ENCODE measurements at regions not wholly inside any gene's neighbourhood (a gene's known extent, or its start where the extent isn't known, plus 50 kb on each side); places are given as distances from the start of the nearest gene placed in this dataset.
"Not testable (repeated sequence)": the region's sequence is repeated elsewhere in the genome, so short reads cannot be mapped to it uniquely, and the experiment has no call there.

DNA sequence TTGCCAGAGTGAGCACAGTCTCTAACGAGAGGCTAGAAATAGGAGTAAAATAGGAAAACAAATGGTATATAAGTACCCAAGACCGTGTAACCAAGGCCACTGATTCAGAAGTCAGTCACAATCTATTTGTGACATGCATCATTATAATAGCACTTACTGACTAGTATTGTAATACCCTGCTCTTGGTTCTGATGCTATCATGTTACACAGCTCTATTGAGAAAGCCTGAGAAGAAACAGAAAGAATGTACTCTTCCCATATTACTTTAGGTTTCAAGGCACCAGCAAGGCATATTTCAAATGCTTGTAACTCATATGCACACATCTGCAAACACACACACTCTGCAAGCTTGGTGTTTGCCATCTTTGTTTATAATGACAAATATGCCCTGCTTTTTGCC, 746.4 kb downstream of the SLC4A3 start:
- DNase-seq, result peak; percentile 7

DNA sequence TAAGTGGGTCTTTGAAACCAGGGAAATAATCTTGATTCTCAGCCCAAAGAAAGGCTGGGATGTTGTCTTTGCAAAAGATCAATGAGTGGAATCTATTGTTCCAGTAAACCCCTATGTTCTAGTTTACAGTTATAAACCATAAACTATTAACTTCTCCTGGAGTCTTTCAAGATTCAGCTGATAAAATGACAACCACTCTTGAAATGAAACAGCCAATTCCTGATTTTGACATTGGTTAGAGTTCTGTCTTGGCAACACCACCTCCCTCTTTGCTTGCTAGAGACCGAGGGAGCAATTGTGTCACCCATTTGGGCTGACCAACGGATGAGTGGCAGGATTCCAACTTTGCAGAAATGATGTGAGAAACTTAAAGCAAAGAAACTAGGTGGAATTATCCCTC, 746.9 kb downstream of the SLC4A3 start:
- DNase-seq, result no peak

DNA sequence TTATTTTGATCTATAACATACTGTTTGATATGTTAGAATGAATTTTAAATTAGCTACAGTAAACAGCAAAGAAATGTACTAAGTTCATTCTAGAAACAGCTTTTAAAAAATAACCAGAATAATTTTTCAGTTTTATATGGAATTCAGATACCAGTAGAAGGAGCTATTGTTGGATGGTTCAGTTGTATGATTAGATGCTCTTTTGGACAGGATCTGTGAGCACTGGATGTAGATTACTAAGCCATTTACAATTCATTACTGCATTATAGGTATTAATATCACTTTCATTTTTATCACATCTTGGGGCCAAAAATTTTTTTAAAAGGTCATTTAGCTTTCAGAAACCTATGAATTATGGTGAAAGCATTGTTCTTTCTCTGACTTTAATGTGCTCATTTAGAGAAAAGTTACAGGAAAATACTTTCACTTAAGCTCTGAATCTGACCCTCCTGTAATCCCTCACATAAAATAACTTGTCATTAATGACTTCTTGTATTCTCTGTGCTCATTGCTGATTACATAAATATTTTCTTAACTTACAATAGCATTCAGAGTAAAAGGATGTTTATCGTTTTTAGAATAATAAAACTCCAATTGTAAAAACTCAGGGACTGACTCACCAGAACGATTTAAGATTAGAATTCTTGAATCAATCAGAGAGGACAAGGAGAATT, 750.2 kb downstream of the SLC4A3 start:
- DNase-seq, result no peak

DNA sequence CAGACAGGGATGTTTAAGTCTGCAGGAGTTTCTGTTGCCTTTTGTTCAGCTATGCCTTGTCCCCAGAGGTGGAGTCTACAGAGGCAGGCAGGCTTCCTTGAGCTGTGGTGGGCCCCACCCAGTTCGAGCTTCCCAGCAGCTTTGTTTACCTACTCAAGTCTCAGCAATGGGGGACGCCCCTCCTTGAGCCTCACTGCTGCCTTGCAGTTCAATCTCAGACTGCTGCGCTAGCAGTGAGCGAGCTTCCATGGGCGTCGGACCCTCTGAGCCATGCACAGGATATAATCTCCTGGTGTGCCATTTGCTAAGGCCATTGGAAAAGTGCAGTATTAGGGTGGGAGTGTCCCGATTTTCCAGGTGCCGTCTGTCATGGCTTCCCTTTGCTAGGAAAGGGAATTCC, 760.3 kb downstream of the SLC4A3 start:
- DNase-seq, result not testable (repeated sequence)

DNA sequence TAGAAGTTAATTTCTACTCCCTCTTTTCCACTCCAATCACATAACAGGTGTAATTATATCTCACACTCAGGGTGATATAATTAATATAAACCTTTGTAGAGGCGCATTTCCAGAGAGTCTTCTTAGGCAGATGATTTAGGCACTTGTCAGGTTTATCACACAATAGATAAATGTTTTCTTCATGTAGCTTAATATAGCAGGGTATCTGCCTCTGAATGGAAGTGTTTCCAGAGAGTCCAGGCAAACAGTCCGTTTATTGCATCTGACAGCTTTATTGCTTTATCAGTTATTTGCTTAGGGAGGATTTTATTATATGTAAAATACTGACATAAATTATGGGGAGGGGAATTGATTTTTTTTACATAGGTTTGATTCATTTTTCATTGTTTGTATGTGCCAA, 766.3 kb downstream of the SLC4A3 start:
- no peak for DNase-seq

DNA sequence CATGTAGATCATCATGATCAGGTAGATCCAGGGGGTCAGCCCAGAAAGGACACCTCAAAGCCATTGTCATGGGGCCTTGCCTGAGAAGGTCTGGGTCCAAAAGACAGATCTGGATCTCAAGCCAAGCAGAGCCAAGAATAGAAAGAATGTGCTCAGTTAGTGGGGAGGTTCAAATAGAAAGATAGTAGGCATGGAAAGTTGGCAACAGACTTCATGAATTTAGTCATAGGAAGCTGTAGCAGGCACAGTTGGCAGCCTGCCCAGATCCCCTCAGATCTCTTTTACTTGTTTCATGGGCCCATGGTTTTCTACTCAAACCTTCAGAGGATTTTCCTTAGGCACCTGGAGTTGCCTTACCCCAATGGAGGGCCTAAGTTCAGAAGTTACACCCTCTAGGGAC, 767.0 kb downstream of the SLC4A3 start:
- DNase-seq, result peak; percentile 15

DNA sequence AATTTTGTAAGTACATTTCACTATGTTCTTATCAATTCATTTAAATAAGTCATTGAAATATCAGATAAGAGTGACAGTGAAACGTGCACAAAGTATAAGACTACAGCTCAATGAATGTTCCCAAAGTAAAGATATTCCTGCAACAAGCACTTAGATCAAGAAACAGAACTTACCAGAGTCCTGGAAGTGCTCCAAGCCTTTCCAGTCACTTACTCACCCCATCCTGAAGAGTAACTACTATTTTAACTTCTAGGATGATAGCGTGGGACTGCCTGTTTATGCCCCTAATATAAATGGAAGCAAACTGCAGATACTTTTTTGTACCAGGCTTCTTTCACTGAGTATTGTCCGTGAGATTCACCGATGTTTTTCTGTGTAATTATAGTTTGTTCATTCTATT, 768.9 kb downstream of the SLC4A3 start:
- DNase-seq, result no peak

DNA sequence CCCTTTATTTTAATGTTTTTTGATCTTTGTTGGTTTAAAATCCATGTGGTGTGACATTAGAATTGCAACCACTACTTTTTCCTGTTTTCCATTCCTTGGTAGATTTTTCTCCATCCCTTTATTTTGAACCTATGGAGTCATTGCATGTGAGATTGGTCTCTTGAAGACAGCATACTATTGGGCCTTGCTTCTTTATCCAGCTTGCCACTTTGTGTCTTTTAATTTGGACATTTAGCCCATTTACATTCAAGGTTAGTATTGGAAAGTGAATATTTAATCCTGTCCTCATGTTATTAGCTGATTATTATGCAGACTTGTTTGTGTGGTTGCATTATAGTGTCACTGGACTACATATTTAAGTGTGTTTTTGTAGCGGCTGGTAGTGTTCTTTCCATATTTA, 782.9 kb downstream of the SLC4A3 start:
- no peak for DNase-seq

DNA sequence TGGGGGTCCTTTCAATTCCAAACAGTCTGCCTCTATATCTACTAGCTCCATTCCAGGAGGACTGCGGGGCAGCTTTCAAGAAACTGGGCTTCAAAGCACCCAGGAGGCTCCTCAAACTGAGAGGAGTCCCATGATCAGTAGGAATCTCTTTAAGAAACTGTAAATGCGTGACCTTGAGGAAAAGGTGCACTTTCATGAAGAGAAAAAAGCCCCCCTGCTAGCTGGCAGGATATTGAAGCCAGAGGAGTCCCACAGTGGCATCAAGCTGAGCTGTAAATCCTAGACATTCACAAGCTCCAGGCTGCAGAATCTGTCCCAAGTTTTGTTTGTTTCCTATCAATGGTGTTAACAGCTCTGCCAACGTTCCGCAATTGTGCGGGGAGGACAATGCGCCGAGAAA, 790.1 kb downstream of the SLC4A3 start:
- no peak for DNase-seq

DNA sequence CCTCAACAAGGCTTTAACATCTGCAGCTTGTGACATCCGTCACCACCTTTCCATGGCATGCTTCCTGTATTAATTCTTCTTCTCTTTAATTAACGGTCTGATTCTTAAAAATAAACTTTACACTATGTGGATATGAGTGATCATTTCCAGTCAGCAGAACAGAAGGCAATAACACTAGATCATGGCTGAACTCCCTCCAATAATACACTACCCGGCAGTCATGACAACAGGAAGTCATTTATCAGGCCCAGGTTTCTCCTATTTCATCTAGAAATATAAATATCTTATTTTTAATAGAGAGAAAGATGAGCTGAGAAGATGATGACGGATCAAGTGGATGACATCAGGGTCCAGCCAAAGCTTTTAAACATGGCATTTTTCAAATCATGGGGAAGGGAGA, 792.2 kb downstream of the SLC4A3 start:
- DNase-seq, result no peak

DNA sequence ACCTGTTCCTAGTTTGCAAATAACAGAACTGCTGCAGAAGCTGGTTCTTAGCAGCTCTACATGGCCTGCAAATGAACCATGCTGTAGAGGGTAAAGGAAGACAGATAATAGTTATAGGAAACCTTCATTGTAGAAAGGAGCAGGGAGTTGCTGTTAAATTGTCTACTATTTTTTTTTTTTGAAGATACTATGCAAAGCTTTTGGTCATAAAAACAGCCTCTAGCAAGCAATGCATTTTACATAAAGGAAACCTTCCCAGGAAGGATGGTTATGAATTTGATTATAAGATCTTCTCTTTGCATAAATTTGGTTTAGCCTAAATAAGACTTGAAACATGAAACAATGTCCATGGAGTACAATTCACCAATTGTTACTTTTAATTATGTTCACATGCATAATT, 793.4 kb downstream of the SLC4A3 start:
- no peak for DNase-seq

DNA sequence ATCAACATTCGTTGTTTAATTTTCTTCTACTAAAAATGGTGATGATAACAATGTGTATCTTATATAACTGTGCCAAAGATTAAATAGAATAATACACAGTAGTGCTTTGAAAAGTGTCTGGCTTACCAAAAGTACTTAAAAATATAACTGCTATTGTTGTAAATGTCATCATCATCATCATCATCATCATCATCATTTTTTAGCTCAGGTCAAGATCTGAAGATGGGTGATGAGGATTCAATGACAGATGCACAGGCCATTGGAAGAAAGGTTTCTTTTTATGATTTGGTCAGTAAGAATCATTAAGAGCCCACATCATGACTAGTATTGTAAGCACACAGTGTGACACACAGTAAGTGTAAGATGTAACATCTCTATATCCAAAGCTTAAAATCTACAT, 795.2 kb downstream of the SLC4A3 start:
- DNase-seq, result no peak

DNA sequence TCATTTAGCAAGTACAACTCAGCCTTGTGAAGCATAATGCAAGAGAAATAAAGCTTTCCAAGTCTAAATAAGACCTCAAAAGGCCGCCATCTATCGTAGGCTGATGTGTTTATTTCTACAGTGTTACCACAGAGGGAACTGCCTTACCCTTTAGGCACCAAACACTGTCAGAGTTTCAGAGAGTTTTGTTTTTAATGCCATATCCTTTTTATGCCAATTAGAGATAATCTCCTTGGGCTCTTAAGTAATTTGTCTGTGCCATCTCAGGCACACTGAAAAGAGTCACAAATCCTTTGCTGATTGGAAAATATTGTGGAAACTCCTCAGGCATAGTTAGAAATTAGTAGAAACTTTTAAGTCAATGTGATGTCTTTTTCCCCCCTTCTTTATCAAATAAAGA, 797.1 kb downstream of the SLC4A3 start:
- no peak for DNase-seq

DNA sequence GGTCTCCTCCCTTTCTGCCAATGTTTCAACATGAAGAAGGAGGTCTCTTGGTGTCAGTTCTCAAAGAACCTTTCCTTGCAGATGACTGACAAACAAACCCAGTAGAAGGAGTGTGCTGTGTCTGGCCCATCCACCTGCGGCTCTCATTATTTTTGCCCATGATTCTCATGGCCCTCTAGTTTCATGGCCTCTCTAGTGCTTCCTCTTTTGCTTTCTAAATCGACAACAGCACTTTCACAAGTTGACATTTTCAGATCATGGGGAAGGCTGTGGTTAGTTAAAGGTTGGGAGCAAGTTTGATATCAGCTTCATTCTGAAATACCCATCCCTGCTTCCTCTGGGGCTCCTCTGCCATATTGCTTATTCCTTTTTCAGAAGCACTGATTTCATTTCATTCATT, 805.2 kb downstream of the SLC4A3 start:
- no peak for DNase-seq

DNA sequence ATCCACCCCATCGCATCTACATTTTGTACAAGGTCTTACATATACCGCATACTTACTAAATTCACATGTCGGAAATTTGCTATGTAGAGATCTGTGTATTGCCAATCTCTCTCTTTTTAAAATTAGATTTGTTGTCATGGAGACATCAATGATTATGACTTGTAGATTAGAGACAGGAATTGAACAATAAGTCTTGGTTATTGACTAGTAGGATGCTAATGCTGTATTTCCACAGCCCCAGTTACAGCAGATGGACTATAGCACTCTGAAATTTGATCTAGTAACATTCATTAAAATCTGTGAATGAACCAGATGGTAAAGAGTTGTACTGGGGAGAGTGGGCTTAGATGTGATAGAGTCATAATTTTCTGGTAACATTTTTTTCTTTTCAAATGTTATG, 805.7 kb downstream of the SLC4A3 start:
- DNase-seq, result no peak

DNA sequence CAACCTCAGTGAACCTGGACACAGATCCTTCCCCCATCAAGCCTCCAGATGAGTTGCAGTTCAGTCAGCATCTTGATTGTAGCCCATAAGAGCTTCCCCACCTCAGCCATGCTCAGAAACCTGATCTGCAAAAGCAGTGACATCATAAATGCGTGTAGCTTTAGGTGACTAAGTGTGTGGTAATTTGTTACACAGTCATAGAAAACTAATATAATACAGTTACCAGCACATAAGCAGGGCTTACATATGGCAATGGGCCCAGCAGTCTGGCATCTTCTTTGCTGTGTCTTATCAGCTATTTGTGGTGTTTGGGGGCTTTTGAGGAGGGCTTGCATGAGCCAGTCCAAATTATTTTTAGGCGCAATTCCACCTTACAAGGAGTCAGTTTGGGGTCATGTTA, 807.0 kb downstream of the SLC4A3 start:
- no peak for DNase-seq

DNA sequence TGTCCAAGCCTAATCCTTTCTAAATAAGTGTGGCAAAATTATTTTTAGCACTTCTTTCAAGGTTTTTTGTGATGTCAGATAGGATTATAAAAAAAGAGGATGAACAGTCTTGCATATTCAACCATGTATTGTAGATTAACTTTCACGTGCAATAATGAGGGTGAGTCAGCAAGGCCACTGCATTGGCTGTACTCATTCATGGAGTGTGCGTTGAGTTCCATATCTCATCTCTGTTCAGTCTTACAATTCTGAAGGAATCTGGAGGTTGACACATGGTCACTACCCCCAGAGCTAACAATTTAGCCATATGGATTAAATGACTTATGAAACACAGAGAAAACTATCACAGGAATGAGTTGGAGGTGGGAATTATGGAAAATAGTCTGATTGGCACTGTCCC, 810.5 kb downstream of the SLC4A3 start:
- DNase-seq, result no peak

DNA sequence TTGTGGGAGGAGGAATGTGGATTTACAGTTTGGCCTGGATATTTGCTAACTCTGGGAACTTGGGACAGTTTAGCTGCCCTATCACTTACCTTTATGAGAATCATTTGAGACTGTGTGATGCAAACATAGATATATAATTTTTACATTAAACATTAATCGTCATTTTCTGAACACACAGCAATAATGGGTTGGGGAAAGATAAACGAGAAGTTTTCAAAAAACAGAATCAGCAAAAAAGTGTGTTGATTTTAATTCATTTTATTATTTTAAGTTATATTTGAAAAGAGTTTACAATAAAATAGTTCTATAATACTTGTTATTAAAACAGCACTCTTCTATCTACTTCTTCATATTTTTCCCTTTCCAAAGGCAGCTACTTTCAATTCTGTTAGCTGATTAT, 813.3 kb downstream of the SLC4A3 start:
- DNase-seq, result no peak

DNA sequence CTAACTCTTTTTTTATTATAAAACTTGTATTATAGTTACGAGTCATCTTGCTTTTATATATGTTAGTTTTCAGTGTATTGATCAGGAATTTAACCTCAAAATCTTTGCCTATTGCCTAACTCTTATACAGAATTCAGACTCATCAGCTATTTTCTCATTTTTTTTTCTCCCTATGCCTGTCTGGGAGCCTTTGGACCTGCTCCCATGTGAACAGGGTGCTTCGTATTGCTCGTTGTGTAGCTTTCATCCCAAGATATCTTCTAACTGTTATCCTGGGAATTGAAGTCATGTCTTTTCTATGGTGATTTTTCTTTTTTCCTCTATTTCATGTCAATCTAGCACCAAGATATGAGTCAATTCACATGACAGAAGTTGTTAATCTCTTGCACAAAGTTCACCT, 814.0 kb downstream of the SLC4A3 start:
- DNase-seq, result no peak

DNA sequence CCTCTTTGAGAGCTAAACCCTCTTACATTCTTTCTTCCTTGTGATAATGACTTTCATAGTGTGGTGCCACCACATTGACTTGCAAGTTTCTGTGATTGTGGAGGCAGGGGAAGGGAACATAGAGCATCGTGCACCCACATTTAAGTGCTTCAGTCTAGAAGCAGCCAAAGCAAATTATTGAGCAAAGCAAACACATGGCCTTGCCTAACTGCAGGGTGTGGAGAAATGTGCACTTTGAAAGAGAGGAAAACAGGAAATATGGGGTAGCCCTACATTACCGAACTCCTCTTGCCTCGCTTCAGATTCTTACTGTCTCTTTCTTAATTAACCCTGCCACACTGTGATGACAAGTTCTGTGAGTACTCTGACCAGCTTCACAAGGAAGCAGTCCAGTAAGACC, 814.6 kb downstream of the SLC4A3 start:
- no peak for DNase-seq

DNA sequence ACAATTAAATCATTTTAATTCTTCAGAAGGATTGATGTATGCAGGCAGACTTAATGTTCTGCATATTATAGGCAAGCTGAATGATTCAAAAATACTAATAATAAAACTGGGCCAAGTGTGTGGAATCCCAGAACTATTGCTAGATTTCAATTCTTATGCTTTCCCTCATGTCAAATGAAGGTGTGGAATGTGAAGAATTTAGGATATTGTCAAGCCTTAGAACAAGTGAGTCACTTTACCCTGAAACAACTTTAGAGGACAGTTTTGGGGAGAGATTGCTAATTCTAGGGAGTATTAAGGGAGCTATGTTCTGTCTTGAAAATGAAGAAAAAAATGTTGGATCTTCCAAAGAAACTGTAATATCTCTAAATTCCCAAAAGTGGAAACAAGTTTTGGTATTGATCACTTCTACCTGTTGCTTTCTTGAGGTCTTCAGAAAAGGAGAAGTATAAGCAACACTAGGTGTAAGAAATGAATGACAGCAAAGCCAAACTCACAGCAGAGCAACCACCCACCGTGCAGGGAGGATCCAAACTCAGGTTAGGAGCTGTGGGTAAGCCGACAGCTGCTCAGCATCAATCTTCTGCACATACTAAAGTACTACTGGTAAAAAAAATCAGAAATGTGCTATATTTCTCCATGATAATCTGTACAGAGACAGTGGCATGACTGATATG, 818.1 kb downstream of the SLC4A3 start:
- DNase-seq, result no peak

DNA sequence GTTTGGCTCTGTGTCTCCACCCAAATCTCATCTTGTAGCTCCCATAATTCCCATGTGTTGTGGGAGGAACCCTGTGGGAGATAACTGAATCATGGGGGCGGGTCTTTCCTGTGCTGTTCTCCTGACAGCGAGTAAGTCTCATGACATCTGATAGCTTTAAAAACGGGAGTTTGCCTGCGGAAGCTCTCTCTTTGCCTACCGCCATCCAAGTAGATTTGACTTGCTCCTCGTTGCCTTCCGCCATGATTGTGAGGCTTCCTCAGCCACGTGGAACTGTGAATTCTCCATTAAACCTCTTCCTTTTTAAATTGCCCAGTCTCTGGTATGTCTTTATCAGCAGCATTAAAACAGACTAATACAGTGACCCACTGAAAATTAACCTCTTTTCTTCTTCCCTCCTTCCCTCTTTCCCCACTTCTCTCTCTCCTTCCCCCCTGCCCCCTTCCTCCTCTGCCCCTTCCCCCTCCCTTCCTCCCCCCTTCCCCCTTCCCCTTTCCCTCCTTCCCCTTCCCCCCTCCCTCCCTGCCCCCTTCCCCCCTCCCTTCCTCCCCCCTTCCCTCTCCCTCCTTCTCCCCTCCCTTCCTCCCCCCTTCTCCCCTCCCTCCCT, 818.8 kb downstream of the SLC4A3 start:
- DNase-seq, result no peak

DNA sequence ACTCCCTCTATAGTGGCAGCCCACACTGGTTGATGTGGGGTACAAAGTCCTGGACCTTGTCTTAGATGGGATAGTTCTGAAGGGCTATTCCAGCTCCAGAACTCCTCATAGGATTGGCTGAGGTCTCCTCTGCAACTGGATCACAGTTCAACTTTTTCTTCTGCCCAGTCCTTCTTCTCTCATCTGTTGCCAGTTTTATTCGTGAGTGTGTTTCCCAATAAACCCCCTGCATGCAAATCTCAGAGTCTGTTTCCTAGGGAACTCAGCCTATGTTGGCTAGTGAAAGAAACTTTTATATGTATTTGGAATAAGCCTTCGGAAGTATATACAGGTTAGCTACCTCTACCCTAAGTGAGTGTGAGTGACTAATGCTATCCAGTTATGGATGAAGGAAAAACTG, 823.4 kb downstream of the SLC4A3 start:
- no peak for DNase-seq

DNA sequence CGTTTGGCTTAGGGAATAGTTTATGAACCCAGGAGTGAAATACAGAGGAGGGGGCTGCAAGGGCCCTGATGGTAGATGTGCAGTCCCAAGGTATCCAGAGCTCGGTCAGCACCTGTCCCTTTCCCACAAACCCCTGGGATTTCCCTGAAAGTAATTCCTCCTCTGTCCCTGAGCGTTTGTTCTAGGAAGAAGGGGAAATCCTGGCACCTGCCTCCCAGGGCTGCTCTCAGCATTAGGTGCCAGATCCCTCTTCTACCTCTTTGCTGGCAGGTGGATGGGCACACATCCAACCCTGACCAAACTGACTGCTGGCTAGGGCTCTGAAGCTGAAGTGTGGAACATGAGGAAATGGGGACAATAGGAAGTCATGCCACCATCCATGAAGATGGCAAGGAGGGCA, 824.0 kb downstream of the SLC4A3 start:
- no peak for DNase-seq

DNA sequence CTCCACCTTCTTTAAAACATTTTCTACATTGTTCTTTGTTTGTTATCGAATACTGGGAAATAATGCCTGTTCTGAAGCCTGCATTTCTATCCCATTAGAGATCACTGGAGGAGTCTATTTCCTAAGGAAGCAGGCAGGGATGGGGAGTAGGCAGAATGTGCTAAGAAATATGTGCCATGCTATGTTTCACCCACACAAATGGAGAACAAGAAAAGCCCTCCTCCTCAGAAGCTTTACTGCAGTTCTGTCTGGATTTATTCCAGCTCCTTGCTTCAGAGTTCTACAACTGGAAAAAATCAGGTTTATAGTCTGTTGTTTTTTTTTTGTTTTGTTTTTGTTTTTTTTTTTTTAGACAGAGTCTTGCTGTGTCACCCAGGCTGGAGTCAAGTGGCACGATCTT, 825.1 kb downstream of the SLC4A3 start:
- DNase-seq, result no peak
